Activated CD4-positive, alpha-beta T cell treated with anti-CD3 and anti-CD28 coated beads for 4 hours (primary cell): ENCODE measurements at regions not wholly inside any gene's neighbourhood (a gene's known extent, or its start where the extent isn't known, plus 50 kb on each side); places are given as distances from the start of the nearest gene placed in this dataset.
"Not testable (repeated sequence)": the region's sequence is repeated elsewhere in the genome, so short reads cannot be mapped to it uniquely, and the experiment has no call there.

ENCODE experiments used
- DNase-seq, 2 donors: peaks; one replicate each; pipeline ENCODE4 v3.0.0-alpha.2; 2020

- no peak for DNase-seq
Measured at GRCh38 chr20:56890011-56890410, 260.9 kb downstream of the TFAP2C start.

DNA sequence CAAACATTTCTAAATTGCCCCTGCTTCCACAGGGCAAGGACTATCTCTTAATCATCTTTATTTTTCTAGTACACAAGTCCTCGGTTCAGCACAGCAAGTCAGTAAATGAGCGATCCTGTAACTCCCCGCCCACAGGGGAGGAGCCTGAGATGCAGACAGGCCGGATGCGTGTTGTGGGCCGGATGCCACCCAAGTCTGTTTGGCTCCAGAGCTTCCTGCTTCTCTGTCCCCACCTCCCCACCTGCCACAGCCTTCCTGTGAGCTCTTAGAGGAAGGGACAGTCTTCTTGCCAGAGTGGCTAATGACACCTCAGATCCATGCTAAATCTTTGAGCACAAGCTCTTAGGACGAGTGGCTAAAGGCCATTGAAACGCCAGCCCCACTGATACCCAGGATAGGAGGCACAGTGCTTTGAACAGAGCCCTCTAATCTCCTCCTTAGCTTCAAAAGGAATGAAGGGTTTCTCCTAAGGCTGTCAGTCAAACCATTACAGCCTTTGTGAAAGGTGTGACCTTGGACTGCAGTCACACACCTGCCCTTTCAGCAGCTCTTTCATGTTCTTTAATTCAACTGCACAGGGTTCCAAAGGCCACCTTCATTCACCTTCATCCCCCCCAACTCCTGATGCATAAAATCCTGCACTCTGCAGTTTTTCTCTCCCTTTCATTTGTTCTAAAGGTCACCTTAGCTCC, 264.3 kb downstream of the TFAP2C start:
- DNase-seq = no peak

- DNase-seq = no peak
Measured at GRCh38 chr20:56896447-56896846, 267.3 kb downstream of the TFAP2C start.

GRCh38 chr20:56897318-56897957, 268.3 kb downstream of the TFAP2C start:
- DNase-seq = no peak

DNA sequence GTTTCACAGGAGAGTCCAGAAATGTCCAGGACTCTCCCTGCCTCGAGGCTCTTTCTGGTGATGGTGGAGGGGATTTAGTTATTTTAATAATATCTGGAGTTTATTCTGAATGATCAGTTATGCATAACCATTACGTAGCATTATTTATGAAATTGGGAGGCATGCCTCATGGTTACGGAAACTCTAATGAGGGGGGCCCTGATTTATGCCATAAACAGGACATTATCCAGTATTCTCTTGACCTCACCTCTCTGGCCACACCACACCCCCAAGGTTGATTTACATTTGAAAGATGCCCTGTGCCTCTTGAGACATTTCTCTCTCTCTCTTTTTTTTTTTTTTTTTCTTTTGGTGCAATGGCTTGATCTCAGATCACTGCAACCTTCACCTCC, 268.8 kb downstream of the TFAP2C start:
- no peak for DNase-seq

GRCh38 chr20:56899506-56899905, 270.4 kb downstream of the TFAP2C start:
- no peak for DNase-seq

DNA sequence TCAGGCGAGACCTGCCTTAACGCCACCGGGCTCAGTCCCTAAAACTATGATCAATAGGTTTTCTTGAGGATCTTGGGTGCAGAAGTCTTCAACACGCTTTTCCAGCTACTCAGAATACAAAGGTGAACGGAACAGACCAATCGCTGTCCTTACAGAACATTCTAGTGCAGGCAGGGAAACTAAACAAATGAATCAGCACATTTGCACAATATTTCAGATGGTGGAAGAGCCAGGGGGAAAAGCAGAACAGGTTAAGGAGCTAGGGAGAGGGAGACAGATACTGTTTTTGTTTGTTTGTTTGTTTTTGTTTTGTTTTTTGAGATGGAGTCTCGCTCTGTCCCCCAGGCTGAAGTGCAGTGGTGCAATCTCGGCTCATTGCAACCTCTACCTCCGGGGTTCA, 271.1 kb downstream of the TFAP2C start:
- no peak for DNase-seq

GRCh38 chr20:56903421-56903820, 274.3 kb downstream of the TFAP2C start:
- DNase-seq = no peak

GRCh38 chr20:56903858-56904257, 274.8 kb downstream of the TFAP2C start:
- no peak for DNase-seq

DNA sequence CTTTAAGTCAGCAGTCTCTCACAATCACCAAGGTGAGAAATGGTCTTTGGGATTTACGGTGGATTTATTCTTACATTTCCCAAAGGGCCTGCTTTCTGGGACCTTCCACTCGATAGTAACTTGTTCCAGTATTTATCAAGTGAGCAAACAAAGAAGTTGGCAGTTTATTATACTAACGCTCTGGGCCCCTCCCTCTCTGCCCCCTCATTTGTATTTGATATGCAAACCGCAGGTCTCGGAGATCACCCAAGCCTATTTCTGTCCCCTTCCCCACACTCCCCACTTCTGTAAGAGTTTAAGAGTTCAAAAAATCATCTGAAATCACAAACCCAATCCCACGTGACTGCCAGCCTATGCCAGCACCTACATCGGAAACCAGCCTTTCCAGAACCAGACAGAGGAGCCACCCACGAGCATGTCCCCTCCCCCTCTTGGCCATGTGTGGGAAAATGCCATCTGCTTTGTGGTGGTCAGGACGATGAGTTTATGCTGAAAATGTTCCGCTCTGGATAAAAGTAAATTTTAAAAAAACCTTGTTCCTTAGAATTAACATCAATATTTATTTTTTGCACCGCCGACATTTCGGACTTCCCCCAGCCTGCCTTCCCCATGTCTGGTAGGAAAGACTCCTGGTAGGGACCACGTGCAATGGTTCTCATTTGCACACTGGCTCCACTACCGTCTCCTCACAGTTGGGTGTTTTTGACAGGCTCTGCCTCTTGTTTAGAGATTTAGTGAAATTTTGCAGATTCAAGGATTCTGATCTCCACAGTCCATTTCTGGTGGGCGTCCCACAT, 281.0 kb downstream of the TFAP2C start:
- no peak for DNase-seq

DNA sequence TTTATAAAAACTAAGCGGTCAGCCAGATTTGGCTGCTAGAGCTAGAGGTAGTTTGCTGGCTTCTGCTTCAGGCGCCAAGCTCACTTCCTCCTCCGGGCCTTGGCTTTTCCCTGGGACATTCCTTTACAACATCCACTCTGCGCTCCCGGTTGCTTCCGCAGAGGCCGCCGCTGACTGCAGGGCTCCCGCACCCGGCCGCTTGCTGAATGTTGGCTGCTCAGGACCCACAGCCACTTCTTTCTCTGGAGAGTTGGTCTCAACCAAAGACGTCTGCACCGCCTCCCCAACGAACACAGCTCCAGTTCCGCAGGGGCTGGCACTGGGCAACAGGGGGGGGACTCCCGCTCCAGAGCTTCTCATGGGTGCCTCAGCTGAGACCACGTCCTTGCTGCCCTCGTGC, 282.8 kb downstream of the TFAP2C start:
- no peak for DNase-seq

DNA sequence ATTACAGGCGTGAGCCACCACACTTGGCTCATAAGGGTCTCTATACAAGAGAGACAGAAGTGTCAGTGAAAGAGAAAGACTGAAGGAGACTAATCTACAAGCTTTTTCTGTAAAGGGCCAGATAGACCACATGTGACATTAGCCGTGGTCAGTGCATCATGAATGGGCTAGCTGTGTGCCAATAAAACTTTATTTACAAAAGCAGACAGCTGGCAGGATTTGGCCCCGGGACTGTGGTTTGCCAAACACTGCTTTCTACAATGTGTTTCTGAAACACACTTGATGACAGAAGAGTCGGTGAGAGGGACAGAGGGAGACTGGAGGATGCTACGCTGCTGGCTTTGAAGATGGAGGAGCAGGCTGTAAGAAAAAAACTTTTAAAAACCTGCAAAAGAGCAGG, 285.4 kb downstream of the TFAP2C start:
- no peak for DNase-seq

- no peak for DNase-seq
Measured at GRCh38 chr20:56916345-56916622, 287.2 kb downstream of the TFAP2C start.

- DNase-seq = not testable (repeated sequence)
Measured at GRCh38 chr20:56920041-56920440, 290.9 kb downstream of the TFAP2C start.

GRCh38 chr20:56922497-56922896, 293.4 kb downstream of the TFAP2C start:
- no peak for DNase-seq

DNA sequence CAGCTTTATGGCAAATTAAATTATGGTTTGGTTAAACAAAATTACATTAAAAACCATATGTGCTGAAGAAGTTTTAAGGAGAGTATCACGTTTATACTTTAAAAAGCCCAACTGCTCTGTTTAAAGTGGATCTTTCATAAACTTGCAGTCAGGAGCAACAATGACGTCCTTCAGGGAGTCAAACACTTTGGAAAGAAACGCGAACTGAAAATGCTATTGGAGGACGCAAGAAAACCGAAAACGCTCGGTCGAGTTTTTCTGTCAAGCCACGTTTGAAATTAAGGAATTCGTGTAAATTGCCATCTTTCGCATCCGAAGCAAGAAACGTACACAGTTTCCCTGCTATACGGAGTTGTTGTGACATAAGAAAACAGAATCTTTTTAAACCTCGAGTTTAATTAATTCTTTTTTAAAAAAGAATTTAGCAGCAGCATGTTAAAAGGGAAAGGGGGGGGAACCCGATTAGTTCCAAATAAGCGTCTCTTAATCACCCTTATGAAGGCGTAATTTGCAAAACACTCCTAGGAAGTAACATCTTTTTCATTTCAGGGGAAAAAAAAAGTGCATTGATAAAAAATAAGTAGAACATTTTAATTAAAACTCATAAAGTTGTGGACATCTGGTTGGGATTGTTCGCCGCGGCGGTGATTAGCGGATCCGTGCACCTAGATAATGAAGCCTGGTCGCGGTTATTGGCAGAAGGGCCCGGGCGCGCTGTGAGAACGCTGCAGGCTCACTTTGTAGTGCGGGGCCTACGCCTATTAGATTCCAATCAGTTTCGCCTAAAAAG, 295.4 kb downstream of the TFAP2C start:
- DNase-seq = no peak

DNA sequence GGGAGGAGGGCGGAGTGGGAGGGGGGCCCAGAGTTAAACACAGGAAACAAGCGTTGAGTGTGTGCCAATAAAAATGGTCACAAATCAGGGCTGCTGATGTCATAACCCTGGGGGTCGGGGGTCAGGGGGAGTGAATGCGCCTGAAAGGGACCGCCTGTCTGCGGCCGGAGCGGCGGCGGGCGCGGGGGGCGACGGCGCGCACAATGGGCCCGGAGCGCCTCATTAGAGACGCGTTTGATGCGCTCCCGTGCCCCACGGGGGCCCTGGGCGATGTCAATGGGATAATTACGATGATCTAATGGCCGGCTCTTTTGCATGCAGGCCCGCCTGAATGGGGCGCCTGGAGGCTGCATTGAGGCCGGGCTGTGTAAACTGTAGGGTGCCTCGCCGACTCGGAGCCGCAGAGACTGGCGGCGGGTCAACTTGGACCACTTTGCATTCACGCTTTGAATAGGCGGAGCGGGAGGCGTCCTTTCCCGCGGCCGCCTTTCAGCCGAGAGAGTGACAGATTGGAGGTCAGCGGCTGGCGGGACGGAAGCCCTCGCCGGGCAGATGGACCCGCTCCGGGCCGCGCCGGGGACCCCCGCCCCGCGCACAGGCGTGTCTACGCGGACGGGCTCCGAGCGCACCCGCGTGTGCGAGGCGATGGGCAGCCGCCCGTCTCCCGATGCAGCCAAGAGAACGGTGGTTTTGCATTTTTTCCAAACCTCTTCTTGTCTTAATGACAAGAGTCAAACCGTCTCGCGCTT, 296.1 kb downstream of the TFAP2C start:
- DNase-seq = no peak

DNA sequence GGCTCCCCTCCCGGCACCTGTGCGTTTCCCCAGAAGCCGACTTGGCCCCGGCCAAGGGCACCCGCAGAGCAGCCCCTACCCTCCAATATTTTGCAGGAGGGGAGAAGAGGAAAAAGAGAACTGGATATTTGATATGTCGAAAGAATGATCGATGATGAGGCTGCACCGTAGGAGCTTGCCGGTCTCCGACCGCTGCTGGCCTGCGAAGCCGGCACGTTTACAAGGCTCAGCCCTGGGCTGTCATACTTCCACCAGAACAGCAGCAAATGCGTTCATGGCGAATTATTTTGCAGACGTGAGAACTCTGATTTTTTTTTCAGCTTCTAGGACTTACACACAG, 296.7 kb downstream of the TFAP2C start:
- DNase-seq = no peak

GRCh38 chr20:56926501-56926900, 297.4 kb downstream of the TFAP2C start:
- no peak for DNase-seq

DNA sequence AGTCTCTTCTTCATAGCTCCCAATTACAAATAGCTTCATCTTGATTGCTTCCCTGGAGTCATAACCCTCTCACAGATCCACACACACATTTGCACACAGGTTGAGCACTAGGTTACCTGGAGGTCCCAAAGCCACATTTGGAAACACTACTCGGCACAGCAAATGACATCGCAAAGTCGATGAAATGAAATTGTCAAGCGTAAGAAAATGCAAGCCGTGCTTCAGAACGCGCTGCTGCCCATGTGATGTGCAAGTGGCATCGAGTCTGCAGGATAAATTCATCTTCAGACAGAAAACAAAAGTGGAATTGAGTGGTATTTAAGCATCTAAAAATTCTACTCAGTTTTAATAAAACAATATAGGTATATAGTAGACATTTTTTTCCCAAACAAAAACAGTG, 298.0 kb downstream of the TFAP2C start:
- no peak for DNase-seq

GRCh38 chr20:56928007-56928406, 298.9 kb downstream of the TFAP2C start:
- DNase-seq = no peak

- DNase-seq = no peak
Measured at GRCh38 chr20:56929606-56930005, 300.5 kb downstream of the TFAP2C start.

- no peak for DNase-seq
Measured at GRCh38 chr20:56930876-56931275, 301.8 kb downstream of the TFAP2C start.
